ENCODE measurements at regions not wholly inside any gene's neighbourhood (a gene's known extent, or its start where the extent isn't known, plus 50 kb on each side); places are given as distances from the start of the nearest gene placed in this dataset.

DNA sequence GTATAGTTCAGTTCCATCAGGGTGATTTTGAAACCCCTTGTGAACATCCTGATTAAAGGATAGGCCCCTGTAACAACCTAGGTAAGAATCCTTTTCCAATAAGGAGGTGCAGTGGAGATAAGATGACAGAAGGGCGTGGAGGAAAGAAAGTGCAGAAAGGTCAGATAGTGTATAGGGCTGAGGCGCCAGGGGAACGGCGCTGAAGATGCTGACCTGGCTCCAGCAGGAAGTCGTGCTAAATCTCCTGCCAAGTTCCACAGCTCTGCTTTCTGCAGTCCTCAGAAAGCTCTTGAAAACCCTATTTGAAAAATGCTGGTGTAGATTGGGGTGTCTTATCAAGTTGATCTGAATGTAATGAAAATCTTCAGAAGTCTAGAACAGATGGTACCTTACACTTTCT lies 221.7 kb downstream of the COG6 start:
- no peak for TF ChIP-seq ZNF114 (CRISPR knock-in tag; IDR thresholded peaks at IDR 0.05)
- TF ChIP-seq EZH2 (IDR thresholded peaks at IDR 0.05; ENCODE audit: low read depth, unreplicated experiment), result no peak
- TF ChIP-seq CTCF (conservative IDR thresholded peaks at IDR 0.05; ENCODE audit: low read depth in 2 of 2), result no peak
- no peak for TF ChIP-seq STAT1 (IDR thresholded peaks at IDR 0.05; ENCODE audit: unreplicated experiment)
- no peak for TF ChIP-seq POLR2AphosphoS5 (IDR thresholded peaks at IDR 0.05; ENCODE audit: low read depth)
- no peak for TF ChIP-seq CREB1 (CRISPR knock-in tag; IDR thresholded peaks at IDR 0.05; ENCODE audit: low read depth)
- no peak for TF ChIP-seq EZH2phosphoT487 (IDR thresholded peaks at IDR 0.05; ENCODE audit: unreplicated experiment)

Measured in GM23338 (cell line).